MM.1S (cell line): ENCODE measurements at regions not wholly inside any gene's neighbourhood (a gene's known extent, or its start where the extent isn't known, plus 50 kb on each side); places are given as distances from the start of the nearest gene placed in this dataset.
"Not testable (repeated sequence)": the region's sequence is repeated elsewhere in the genome, so short reads cannot be mapped to it uniquely, and the experiment has no call there.

ENCODE experiments used
- EZH2 ChIP-seq: fragments of 300-600 bp; sonication (generic); optimal IDR thresholded peaks from 2 replicates; pipeline ENCODE3; 2017; ENCODE audit warnings: low read depth, mild to moderate bottlenecking, antibody characterized with exemption, low read length, mixed read lengths
- TF ChIP-seq, protein P1 (sequence below): fragments of 300-600 bp; sonication (generic); IDR thresholded peaks from 2 replicates; pipeline ENCODE4 v1.5.1; 2016; ENCODE audit warnings: antibody characterized with exemption, low read length, mixed read lengths

DNA sequence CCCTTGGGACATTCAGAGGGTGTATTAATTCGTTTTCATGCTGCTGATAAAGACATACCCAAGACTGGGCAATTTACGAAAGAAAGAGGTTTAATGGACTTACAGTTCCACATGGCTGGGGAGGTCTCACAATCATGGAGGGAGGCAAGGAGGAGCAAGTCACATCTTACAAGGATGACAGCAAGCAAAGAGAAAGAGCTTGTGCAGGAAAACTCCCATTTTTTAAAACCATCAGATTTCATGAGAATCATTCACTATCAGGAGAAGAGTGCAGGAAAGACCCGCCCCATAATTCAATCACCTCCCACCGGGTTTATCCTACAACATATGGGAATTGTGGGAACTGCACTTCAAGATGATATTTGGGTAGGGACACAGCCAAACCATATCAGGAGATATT is 367.1 kb upstream of the SLC35B3 start:
- TF ChIP-seq EZH2: not testable (repeated sequence)
- TF ChIP-seq, protein P1, sequence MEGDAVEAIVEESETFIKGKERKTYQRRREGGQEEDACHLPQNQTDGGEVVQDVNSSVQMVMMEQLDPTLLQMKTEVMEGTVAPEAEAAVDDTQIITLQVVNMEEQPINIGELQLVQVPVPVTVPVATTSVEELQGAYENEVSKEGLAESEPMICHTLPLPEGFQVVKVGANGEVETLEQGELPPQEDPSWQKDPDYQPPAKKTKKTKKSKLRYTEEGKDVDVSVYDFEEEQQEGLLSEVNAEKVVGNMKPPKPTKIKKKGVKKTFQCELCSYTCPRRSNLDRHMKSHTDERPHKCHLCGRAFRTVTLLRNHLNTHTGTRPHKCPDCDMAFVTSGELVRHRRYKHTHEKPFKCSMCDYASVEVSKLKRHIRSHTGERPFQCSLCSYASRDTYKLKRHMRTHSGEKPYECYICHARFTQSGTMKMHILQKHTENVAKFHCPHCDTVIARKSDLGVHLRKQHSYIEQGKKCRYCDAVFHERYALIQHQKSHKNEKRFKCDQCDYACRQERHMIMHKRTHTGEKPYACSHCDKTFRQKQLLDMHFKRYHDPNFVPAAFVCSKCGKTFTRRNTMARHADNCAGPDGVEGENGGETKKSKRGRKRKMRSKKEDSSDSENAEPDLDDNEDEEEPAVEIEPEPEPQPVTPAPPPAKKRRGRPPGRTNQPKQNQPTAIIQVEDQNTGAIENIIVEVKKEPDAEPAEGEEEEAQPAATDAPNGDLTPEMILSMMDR: not testable (repeated sequence)
